HEK293T (cell line): ENCODE measurements at regions not wholly inside any gene's neighbourhood (a gene's known extent, or its start where the extent isn't known, plus 50 kb on each side); places are given as distances from the start of the nearest gene placed in this dataset.
"Not testable (repeated sequence)": the region's sequence is repeated elsewhere in the genome, so short reads cannot be mapped to it uniquely, and the experiment has no call there.

Source experiments
- CTCF ChIA-PET: fragments of 350-600 bp; formaldehyde crosslinking; extraction: SDS; loops from one replicate; lab custom pipeline; 2021; ENCODE audit warnings: antibody characterized with exemption, inconsistent platforms; lab: Yijun Ruan, JAX
- POLR2A ChIA-PET: fragments of 350-600 bp; formaldehyde crosslinking; extraction: SDS; loops from one replicate; lab custom pipeline; 2020; ENCODE audit warnings: antibody characterized with exemption, inconsistent platforms; lab: Yijun Ruan, JAX
- DNase-seq: peaks from one replicate; pipeline ENCODE4 v3.0.0; 2012; ENCODE audit warnings: mixed read lengths; ENCODE audit errors: extremely low spot score

GRCh38 chr1:120465900-120466299 is 51.1 kb downstream of the NBPF8 start:
- CTCF ChIA-PET, POLR2A ChIA-PET, DNase-seq: not testable (repeated sequence)

- DNase-seq, POLR2A ChIA-PET, CTCF ChIA-PET: not testable (repeated sequence)
These were observed 62.8 kb downstream of the NBPF8 start for GRCh38 chr1:120477663-120478062.

GRCh38 chr1:120478400-120478799 is 63.6 kb downstream of the NBPF8 start:
- CTCF ChIA-PET, DNase-seq, POLR2A ChIA-PET: not testable (repeated sequence)

- DNase-seq, CTCF ChIA-PET, POLR2A ChIA-PET: not testable (repeated sequence)
These were observed 72.7 kb downstream of the NBPF8 start for GRCh38 chr1:120487542-120487941.

GRCh38 chr1:120489217-120489616 is 74.4 kb downstream of the NBPF8 start:
- POLR2A ChIA-PET, result not testable (repeated sequence)

GRCh38 chr1:120497145-120497544 is 82.3 kb downstream of the NBPF8 start:
- DNase-seq, CTCF ChIA-PET, POLR2A ChIA-PET: not testable (repeated sequence)

More at GRCh38 chr1:120489217-120489616, 74.4 kb downstream of the NBPF8 start:
- CTCF ChIA-PET, DNase-seq: not testable (repeated sequence)

GRCh38 chr1:120503284-120503683 is 88.4 kb downstream of the NBPF8 start:
- DNase-seq, POLR2A ChIA-PET, CTCF ChIA-PET: not testable (repeated sequence)

GRCh38 chr1:120506352-120506751 is 91.5 kb downstream of the NBPF8 start:
- DNase-seq, CTCF ChIA-PET, POLR2A ChIA-PET: not testable (repeated sequence)

GRCh38 chr1:120508351-120508750 is 93.5 kb downstream of the NBPF8 start:
- DNase-seq, CTCF ChIA-PET, POLR2A ChIA-PET: not testable (repeated sequence)

GRCh38 chr1:120509258-120509657 is 94.4 kb downstream of the NBPF8 start:
- CTCF ChIA-PET, DNase-seq, POLR2A ChIA-PET: not testable (repeated sequence)

GRCh38 chr1:120513099-120513498 is 98.3 kb downstream of the NBPF8 start:
- POLR2A ChIA-PET, CTCF ChIA-PET: not testable (repeated sequence)

GRCh38 chr1:120513531-120513930 is 98.7 kb downstream of the NBPF8 start:
- POLR2A ChIA-PET, DNase-seq, CTCF ChIA-PET: not testable (repeated sequence)

More at GRCh38 chr1:120513099-120513498, 98.3 kb downstream of the NBPF8 start:
- DNase-seq, result not testable (repeated sequence)

GRCh38 chr1:120519196-120519595 is 104.4 kb downstream of the NBPF8 start:
- POLR2A ChIA-PET, DNase-seq, CTCF ChIA-PET: not testable (repeated sequence)

- DNase-seq, POLR2A ChIA-PET, CTCF ChIA-PET: not testable (repeated sequence)
These were observed 109.6 kb downstream of the NBPF8 start for GRCh38 chr1:120524416-120524815.

GRCh38 chr1:120525386-120525785 is 110.6 kb downstream of the NBPF8 start:
- DNase-seq, POLR2A ChIA-PET, CTCF ChIA-PET: not testable (repeated sequence)

GRCh38 chr1:120529475-120530089 is 114.7 kb downstream of the NBPF8 start:
- POLR2A ChIA-PET, DNase-seq, CTCF ChIA-PET: not testable (repeated sequence)

- DNase-seq, CTCF ChIA-PET, POLR2A ChIA-PET: not testable (repeated sequence)
These were observed 116.6 kb downstream of the NBPF8 start for GRCh38 chr1:120531455-120531854.

- POLR2A ChIA-PET, CTCF ChIA-PET, DNase-seq: not testable (repeated sequence)
These were observed 119.7 kb downstream of the NBPF8 start for GRCh38 chr1:120534361-120535047.

- CTCF ChIA-PET, DNase-seq, POLR2A ChIA-PET: not testable (repeated sequence)
These were observed 120.2 kb downstream of the NBPF8 start for GRCh38 chr1:120535052-120535451.
